ENCODE measurements at regions not wholly inside any gene's neighbourhood (a gene's known extent, or its start where the extent isn't known, plus 50 kb on each side); places are given as distances from the start of the nearest gene placed in this dataset.

DNA sequence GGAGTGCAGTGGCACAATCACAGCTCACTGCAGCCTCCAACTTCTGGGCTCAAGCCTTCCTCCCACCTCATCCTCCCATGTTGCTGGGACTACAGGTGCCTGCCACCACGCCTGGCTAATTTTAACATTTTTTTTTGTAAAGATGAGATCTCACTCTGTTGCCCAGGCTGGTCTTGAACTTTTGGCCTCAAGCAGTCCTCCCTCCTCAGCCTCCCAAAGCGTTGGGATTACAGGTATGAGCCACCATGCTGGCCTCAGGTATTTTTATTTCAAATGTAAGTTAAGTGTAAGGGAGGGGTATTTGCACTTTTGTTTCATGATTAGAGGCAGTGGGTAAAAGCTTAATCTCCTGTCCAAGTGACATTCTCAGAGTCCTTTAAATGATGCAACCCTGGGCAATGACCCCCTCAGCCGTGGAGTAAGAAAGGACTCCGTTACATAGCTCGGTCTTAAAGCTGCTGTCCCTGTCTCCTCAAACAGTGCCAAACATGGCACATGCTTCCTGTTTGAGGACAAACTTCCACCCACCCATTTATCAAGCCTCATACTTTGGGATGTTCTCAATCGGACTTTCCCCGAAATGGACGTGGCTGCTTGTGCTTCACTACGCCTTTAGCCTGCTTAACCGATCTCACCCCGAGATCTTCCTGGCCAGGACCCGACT, 296.1 kb downstream of the BAMBI start:
- no peak for DNase-seq (ENCODE audit: low spot score)
- TF ChIP-seq, protein P1, sequence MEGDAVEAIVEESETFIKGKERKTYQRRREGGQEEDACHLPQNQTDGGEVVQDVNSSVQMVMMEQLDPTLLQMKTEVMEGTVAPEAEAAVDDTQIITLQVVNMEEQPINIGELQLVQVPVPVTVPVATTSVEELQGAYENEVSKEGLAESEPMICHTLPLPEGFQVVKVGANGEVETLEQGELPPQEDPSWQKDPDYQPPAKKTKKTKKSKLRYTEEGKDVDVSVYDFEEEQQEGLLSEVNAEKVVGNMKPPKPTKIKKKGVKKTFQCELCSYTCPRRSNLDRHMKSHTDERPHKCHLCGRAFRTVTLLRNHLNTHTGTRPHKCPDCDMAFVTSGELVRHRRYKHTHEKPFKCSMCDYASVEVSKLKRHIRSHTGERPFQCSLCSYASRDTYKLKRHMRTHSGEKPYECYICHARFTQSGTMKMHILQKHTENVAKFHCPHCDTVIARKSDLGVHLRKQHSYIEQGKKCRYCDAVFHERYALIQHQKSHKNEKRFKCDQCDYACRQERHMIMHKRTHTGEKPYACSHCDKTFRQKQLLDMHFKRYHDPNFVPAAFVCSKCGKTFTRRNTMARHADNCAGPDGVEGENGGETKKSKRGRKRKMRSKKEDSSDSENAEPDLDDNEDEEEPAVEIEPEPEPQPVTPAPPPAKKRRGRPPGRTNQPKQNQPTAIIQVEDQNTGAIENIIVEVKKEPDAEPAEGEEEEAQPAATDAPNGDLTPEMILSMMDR (IDR thresholded peaks at IDR 0.05; ENCODE audit: extremely low read depth, missing control alignments) = no peak

DNA sequence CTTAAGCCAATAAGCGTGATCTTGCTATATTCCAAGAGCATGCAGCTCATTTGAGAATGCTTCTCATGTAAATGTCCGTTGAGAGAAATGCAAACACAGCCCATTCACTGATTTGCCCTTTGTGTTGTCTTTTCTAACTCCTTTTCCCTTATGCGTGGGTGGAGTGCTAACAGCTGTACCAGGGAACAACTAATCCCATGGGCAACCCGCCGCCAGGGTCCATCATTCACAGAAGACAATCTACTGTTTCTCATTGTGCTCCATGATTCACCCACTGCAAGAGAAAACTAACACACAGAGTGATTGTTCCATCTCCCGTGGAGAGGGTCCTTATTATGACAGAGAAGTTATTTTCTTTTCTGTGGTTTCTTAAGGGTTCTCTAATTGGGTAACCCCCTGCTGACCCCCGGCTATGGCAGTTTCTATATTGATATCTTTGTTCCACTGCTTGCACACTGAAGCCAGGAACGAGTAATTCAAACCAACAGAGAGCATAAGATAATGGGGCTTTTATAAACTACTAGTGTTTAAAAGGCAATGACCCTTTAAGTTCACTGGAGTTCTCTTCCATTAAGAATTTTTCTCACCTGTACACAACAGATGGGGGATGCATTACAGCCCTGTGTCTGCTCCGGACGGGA, 298.7 kb downstream of the BAMBI start:
- no peak for DNase-seq (ENCODE audit: low spot score)
- TF ChIP-seq, protein P1 (IDR thresholded peaks at IDR 0.05; ENCODE audit: extremely low read depth, missing control alignments) = no peak

DNA sequence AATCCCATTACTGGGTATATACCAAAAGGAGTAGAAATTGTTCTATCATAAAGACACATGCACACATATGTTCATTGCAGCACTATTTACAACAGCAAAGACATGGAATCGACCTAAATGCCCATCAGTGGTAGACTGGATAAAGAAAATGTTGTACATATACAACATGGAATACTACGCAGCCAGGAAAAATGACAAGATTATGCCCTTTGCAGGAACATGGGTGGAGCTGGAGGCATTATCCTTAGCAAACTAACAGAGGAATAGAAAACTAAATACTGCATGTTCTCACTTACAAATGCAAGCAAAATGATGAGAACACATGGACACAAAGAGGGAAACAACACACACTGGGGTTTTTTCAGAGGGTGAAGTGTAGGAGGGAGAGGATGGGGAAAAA, 300.2 kb downstream of the BAMBI start:
- TF ChIP-seq, protein P1 (IDR thresholded peaks at IDR 0.05; ENCODE audit: extremely low read depth, missing control alignments) = no peak
- DNase-seq (ENCODE audit: low spot score) = no peak

DNA sequence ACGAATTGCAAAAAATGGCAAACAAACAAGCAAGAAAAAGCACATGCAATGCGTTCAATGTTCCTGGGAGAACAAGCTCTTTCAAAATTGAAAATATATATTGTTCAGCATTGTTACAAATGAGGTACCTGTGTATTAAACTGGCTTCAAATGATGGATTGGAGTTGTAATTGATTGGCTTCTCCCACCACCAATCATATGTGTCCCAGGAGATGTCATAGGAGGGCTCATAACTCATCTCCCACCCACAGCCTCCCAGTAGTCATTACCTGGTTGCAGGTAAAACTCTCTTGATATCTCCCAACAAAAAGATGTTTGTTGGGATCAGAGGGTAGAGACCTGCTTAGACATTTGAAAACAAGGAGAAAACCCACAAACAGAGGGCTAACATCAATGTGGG, 302.9 kb downstream of the BAMBI start:
- DNase-seq (ENCODE audit: low spot score) = no peak

DNA sequence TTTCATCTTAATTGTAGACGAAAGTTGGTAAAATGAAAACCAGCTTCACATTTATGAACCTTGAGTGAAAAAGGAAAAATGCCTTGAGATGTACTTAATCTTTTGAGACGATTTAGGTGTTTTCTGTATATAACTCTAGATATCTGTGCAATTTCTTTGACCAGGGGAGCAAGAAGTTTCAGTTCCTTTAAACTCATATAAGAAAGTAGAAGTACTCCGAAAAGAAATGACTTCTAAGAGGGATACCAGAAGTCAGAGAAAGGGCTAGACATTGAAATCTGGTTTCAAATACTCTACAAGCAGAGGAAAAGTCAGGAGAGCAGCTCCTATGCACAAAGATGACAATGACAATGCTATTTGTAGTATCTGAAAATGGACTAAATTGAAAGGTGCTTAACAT, 303.7 kb downstream of the BAMBI start:
- TF ChIP-seq, protein P1 (IDR thresholded peaks at IDR 0.05; ENCODE audit: extremely low read depth, missing control alignments) = no peak
- DNase-seq (ENCODE audit: low spot score) = no peak

More for the DNA sequence above, 302.9 kb downstream of the BAMBI start:
- TF ChIP-seq, protein P1 (IDR thresholded peaks at IDR 0.05; ENCODE audit: extremely low read depth, missing control alignments) = no peak

DNA sequence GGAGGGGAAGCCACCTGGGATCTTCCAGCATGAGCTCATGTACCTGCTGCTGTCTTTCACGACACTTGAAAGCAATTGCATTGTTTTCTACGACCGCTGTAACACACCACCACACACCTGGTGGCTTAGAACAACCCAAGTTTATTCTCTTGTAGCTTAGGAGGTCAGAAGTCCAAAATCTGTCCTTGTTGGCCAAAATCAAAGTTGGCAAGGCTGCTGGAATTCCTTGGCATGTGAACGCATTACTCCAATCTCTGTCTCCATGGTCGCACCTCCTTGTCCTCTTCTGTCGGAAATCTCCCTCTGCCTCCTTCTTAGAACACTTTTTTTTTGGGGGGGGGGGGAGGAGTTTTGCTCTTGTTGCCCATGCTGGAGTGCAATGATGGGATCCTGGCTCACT, 305.7 kb downstream of the BAMBI start:
- DNase-seq (ENCODE audit: low spot score) = no peak
- TF ChIP-seq, protein P1 (IDR thresholded peaks at IDR 0.05; ENCODE audit: extremely low read depth, missing control alignments) = no peak

DNA sequence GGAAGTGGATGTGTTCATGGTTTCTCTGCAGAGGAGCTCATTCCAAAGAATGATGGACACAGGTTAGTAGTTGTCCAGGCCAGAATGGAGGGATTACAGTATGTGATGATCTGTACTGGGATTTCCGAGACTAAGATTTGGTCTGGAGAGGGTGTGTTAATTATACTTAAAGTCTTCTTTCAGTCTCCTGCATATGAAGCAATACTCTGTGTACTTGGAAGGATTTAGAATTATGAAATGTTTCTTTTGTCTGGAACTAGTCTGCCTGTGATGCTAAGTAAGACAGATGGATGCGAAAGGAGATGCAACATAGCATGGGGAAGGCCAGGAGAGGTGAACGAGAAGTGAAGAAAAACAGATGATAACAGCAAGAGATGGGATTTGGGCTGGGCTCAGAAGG, 305.1 kb upstream of the LYZL1 start:
- no peak for DNase-seq (ENCODE audit: low spot score)
- TF ChIP-seq, protein P1 (IDR thresholded peaks at IDR 0.05; ENCODE audit: extremely low read depth, missing control alignments) = no peak
